GM06990 (cell line): ENCODE measurements at regions not wholly inside any gene's neighbourhood (a gene's known extent, or its start where the extent isn't known, plus 50 kb on each side); places are given as distances from the start of the nearest gene placed in this dataset.

ENCODE experiments used
- DNase-seq: peaks from one replicate; pipeline ENCODE4 v3.0.0-alpha.2; 2011; ENCODE audit not compliant: insufficient read length; ENCODE audit errors: extremely low read depth
- H3K27me3 ChIP-seq: replicated peaks from 2 replicates; pipeline ENCODE4 v1.6.0; 2011; ENCODE audit warnings: low read length; ENCODE audit not compliant: control insufficient read depth, insufficient read depth
- H3K36me3 ChIP-seq: 2 replicates; pipeline ENCODE4 v1.5.1; 2011; ENCODE audit warnings: low read length; ENCODE audit not compliant: control insufficient read depth, insufficient read depth
- H3K4me3 ChIP-seq: replicated peaks from 2 replicates; pipeline ENCODE4 v1.5.1; 2011; ENCODE audit warnings: low read depth, mild to moderate bottlenecking, control low read depth, low read length
- TF ChIP-seq, protein P1 (sequence below): IDR thresholded peaks from 2 replicates; pipeline ENCODE4 v1.5.1; 2011; ENCODE audit warnings: low read length, control low read depth, mild to moderate bottlenecking, inconsistent platforms; ENCODE audit not compliant: insufficient read depth, poor library complexity, severe bottlenecking

DNA sequence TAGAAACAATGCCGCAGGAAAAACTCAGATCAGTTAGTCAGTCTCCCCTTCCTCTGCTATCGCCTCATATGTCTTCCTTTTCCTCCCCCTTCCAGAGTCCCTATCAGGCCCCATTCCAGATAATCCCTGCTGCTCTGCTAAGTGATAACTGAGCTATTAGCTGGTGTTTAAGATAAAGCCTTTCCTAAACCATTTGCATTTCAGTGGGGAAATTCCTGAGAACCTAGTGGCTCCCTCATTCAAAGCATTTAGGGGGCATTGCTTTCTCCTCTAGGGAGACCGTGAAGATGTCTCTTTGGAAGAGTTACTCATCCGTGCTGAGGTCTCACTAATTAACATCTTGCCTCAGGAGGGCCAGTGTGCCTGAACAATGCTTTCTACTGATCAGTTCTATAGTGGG is 401.6 kb downstream of the NPIPA7 start:
- TF ChIP-seq, protein P1, sequence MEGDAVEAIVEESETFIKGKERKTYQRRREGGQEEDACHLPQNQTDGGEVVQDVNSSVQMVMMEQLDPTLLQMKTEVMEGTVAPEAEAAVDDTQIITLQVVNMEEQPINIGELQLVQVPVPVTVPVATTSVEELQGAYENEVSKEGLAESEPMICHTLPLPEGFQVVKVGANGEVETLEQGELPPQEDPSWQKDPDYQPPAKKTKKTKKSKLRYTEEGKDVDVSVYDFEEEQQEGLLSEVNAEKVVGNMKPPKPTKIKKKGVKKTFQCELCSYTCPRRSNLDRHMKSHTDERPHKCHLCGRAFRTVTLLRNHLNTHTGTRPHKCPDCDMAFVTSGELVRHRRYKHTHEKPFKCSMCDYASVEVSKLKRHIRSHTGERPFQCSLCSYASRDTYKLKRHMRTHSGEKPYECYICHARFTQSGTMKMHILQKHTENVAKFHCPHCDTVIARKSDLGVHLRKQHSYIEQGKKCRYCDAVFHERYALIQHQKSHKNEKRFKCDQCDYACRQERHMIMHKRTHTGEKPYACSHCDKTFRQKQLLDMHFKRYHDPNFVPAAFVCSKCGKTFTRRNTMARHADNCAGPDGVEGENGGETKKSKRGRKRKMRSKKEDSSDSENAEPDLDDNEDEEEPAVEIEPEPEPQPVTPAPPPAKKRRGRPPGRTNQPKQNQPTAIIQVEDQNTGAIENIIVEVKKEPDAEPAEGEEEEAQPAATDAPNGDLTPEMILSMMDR, result no peak
- DNase-seq, result no peak
- Histone ChIP-seq H3K36me3 (no peaks in the 10 kb centered on the region), H3K27me3 (no peaks in the 10 kb centered on the region), H3K4me3 (no peak overlapping the region)

DNA sequence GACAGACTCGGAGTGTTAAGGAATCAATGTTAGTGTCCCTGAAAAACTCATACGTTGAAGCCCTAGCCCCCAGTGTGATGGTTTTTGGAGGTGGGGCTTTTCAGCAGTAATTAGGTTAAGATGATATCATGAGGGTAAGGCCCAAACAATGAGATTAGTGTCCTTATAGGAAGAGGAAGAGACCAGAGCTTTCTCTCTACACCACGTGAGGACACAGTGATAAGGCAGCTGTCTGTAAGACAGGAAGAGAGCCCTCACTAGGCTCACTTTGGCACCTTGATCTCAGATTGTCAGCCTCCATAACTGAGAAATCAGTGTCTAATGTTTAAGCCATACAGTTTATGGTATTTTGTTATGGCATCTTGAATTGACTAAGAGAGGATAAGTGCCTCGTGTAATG is 403.2 kb downstream of the NPIPA7 start:
- Histone ChIP-seq H3K4me3 (no peak overlapping the region), H3K27me3 (no peaks in the 10 kb centered on the region), H3K36me3 (no peaks in the 10 kb centered on the region)
- TF ChIP-seq, protein P1, result no peak
- no peak for DNase-seq

DNA sequence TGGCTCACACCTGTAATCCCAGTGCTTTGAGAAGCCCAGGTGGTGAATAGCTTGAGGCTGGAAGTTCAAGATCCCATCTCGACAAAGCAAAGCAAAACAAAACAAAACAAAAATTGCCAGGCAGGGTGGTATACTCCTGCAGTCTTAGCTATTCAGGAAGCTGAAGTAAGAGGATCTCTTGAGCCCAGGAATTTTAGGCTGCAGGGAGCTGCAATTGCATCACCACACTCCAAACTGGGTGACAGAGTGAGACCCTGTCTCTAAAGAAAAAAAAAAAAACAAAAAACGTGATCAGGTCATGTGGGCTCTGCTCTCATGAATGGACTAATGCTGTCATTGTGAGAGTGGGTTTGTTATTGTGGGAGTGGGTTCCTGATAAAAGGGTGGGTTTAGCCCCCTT is 409.1 kb downstream of the NPIPA7 start:
- no peak for DNase-seq
- no peak overlapping the region for H3K4me3 ChIP-seq
- H3K36me3 ChIP-seq, result no peaks in the 10 kb centered on the region
- TF ChIP-seq, protein P1, result no peak
- H3K27me3 ChIP-seq, result no peaks in the 10 kb centered on the region

DNA sequence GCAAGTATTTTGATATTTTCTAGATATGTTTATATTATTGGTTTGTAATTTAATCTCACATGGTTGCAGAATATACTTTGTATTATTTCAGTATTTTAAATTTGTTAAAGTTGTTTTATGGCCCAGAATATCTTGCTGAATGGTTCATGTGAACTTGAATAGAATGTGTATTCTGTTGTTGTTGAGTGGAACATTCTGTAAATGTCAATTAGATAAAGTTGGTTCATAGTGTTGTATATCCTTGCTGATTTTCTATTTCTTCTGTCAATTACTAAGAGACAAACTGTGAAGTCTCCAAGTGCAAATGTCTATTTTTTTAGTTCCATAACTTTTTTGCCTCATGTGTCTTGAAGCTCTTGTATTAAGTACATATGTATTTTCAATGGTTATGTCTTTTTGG is 411.7 kb downstream of the NPIPA7 start:
- no peak for DNase-seq
- no peak overlapping the region for H3K4me3 ChIP-seq
- no peaks in the 10 kb centered on the region for H3K27me3 ChIP-seq
- no peaks in the 10 kb centered on the region for H3K36me3 ChIP-seq
- TF ChIP-seq, protein P1, result no peak

DNA sequence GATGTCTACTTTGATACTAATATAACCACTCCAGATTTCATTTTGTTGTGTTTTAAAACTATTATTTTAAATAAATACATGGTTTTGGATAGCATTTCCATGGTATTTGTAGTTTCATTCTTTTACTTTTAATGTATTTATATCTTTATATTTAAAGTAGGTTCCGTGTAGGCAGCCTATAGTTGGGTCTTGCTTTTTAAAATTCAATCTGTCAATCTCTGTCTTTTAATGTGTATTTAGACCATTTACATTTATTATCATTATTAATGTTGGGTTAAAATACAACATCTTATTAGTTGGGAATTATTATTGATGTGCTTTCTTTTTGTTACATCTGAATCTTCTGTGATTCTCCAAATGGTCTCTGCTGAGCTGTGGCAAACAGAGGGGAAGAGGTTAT is 412.1 kb downstream of the NPIPA7 start:
- no peak for DNase-seq
- no peak overlapping the region for H3K4me3 ChIP-seq
- TF ChIP-seq, protein P1, result no peak
- H3K36me3 ChIP-seq, result no peaks in the 10 kb centered on the region
- H3K27me3 ChIP-seq, result no peaks in the 10 kb centered on the region

DNA sequence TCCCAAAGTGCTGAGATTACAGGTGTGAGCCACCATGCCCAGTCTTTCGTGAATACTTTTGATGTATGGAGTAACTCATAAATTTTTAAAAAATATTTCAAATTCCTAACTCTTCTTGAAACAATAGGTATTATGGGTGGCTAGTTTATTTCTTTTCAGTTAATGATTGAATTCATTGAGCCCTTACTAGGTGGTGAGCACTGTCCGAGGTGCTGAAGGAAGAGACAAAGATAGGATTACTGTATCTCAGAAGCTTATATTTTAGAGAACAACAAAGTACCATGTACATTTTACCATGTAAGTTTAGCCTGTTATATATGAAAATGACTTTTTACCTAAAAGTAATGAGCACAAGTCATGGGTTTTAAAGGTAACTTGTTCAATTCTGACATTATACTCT is 418.3 kb downstream of the NPIPA7 start:
- no peak for DNase-seq
- H3K4me3 ChIP-seq, result no peak overlapping the region
- no peaks in the 10 kb centered on the region for H3K27me3 ChIP-seq
- no peaks in the 10 kb centered on the region for H3K36me3 ChIP-seq
- TF ChIP-seq, protein P1, result no peak
